Ascending aorta (tissue), 2 donors: ENCODE measurements at regions not wholly inside any gene's neighbourhood (a gene's known extent, or its start where the extent isn't known, plus 50 kb on each side); places are given as distances from the start of the nearest gene placed in this dataset.

Experiments used
- DNase-seq, 2 donors: peaks; one replicate each; pipeline ENCODE4 v3.0.0-alpha.2; 2019; ENCODE audit warnings: low spot score in 2 of 2
- H3K27ac ChIP-seq, 2 donors: fragments of 200-600 bp; sonication (generic); one replicate each; pipeline ENCODE4 v1.5.1; 2016 to 2017; ENCODE audit warnings: mild to moderate bottlenecking in 1 of 2
- H3K27me3 ChIP-seq: fragments of 200-600 bp; sonication (generic); one replicate; pipeline ENCODE4 v1.5.1; 2017
- H3K36me3 ChIP-seq, 2 donors: fragments of 200-600 bp; sonication (generic); one replicate each; pipeline ENCODE4 v1.5.1; 2016
- H3K4me1 ChIP-seq, 2 donors: fragments of 200-600 bp; sonication (generic); one replicate each; pipeline ENCODE4 v1.5.1; 2016 to 2017; ENCODE audit warnings: mild to moderate bottlenecking in 1 of 2
- H3K4me3 ChIP-seq, 2 donors: fragments of 200-600 bp; sonication (generic); one replicate each; pipeline ENCODE4 v1.5.1; 2016 to 2017; ENCODE audit warnings: mild to moderate bottlenecking in 1 of 2
- H3K9me3 ChIP-seq, 2 donors: fragments of 200-600 bp; sonication (generic); one replicate each; pipeline ENCODE4 v1.5.1; 2016
- intact Hi-C: fragments of 100-400 bp; cut with DNase I; formaldehyde crosslinking; loops from one replicate; pipeline ENCODE4 v1.15.1; 2023
- TF ChIP-seq, protein P1 (sequence below), 3 experiments: fragments of 200-600 bp in 2 of 3; fragments of 450-650 bp in 1 of 3; sonication (generic) in 2 of 3; IDR thresholded peaks; one replicate each; pipeline ENCODE4 v1.5.1; 2016 to 2019; ENCODE audit warnings: antibody characterized with exemption in 3 of 3, mild to moderate bottlenecking in 1 of 3, moderate library complexity in 1 of 3

DNA sequence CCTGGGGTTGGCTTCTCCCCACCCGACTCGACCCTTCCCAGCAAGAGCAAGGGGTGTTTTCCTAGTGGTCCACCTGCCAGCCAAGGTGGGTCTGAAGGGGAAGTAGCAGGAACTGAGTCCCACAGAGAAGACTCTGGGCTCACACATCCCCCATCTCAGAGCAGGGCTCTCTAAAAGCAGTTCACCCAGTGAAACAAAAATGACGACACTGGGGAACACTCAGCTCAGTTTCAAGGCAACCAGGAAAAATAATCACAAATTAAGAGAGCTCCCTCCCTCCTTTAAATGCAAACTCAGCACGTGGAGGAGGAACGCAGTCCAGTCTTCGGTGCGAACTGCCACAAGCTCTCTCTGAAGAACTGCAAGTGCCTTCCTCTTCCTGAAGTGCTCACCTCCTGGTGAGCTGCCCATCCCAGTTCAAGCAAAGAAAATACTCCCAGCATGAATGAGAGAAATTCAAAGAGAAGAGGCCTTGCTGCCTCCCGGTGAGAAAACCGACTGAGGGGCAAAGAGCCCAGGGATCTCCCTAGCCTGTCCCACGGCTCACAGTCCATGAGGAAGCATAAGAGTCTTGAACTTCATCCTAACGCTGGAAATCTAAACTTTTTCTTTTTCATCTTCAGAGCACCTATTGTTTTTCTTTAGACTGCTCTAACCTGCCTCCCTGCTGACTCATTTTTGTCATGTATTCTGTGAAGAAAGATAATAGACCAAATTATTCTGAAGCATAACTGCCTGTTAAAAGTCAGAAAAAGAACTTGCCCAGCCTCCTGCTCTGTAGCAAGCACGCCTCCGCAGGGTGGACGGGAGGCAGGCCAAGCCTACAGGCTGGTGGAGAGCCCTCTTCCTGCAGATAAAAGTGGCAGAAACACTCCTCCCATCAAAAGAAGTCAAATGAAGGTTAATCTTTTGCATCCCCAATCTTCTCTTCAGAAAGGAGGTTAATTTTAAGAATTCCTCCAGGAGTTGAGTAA is 281.4 kb downstream of the HHIPL2 start:
- no peaks in the 10 kb centered on the region for H3K27me3 ChIP-seq
- H3K4me1 ChIP-seq = no peaks in the 10 kb centered on the region
- H3K9me3 ChIP-seq = no peaks in the 10 kb centered on the region
- H3K4me3 ChIP-seq = no peak overlapping the region
- TF ChIP-seq, protein P1, sequence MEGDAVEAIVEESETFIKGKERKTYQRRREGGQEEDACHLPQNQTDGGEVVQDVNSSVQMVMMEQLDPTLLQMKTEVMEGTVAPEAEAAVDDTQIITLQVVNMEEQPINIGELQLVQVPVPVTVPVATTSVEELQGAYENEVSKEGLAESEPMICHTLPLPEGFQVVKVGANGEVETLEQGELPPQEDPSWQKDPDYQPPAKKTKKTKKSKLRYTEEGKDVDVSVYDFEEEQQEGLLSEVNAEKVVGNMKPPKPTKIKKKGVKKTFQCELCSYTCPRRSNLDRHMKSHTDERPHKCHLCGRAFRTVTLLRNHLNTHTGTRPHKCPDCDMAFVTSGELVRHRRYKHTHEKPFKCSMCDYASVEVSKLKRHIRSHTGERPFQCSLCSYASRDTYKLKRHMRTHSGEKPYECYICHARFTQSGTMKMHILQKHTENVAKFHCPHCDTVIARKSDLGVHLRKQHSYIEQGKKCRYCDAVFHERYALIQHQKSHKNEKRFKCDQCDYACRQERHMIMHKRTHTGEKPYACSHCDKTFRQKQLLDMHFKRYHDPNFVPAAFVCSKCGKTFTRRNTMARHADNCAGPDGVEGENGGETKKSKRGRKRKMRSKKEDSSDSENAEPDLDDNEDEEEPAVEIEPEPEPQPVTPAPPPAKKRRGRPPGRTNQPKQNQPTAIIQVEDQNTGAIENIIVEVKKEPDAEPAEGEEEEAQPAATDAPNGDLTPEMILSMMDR (IDR thresholded peaks at IDR 0.05) = no peak
- intact Hi-C loops = no loop called here
- H3K27ac ChIP-seq = no peak overlapping the region
- no peaks in the 10 kb centered on the region for H3K36me3 ChIP-seq
- DNase-seq = no peak

DNA sequence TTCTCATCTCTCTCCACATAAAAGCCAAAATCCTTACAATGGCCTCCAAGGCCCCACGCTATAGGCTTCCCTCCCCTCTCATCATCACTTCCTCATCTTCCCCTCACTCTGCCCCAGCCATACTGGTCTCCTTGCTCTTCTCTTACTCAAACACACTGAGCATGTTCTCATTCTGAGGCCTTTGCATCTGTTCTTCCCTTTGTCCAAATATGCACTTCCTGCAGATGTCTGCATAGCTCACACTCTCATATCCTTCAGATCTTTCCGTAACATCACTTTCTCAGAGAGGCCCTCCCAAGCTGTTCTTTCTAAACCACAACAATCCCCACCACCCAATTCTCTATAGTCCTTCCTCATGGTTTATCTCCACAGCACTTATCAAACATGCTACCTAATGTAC is 284.1 kb downstream of the HHIPL2 start:
- H3K4me1 ChIP-seq = no peaks in the 10 kb centered on the region
- H3K27ac ChIP-seq = no peak overlapping the region
- no peak overlapping the region for H3K4me3 ChIP-seq
- H3K9me3 ChIP-seq = no peaks in the 10 kb centered on the region
- no peak for DNase-seq
- H3K27me3 ChIP-seq = no peaks in the 10 kb centered on the region
- intact Hi-C loops = no loop called here
- H3K36me3 ChIP-seq = no peaks in the 10 kb centered on the region
- TF ChIP-seq, protein P1 (IDR thresholded peaks at IDR 0.05) = no peak

DNA sequence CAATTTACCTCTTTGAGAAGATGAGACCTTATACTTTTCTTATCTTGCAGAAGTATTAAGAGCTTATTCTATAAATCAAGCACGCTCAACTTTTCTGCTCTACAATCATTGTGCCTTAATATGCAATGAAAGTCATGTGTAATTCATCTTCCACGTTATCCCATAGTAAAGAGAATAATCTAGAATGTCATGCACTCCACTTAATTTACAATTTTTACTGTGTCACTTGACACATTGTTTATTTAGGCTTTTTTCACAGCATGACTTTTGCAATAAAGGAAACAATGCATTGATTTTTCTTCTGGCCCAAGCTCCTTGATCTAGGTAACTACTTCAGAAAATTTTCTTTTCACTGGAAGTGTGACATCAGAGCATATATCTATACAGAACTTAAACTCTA is 290.9 kb downstream of the HHIPL2 start:
- no peaks in the 10 kb centered on the region for H3K4me1 ChIP-seq
- TF ChIP-seq, protein P1 (IDR thresholded peaks at IDR 0.05) = no peak
- H3K9me3 ChIP-seq = no peaks in the 10 kb centered on the region
- H3K36me3 ChIP-seq = no peaks in the 10 kb centered on the region
- intact Hi-C loops = no loop called here
- no peak for DNase-seq
- no peak overlapping the region for H3K4me3 ChIP-seq
- H3K27ac ChIP-seq = no peak overlapping the region
- no peaks in the 10 kb centered on the region for H3K27me3 ChIP-seq

DNA sequence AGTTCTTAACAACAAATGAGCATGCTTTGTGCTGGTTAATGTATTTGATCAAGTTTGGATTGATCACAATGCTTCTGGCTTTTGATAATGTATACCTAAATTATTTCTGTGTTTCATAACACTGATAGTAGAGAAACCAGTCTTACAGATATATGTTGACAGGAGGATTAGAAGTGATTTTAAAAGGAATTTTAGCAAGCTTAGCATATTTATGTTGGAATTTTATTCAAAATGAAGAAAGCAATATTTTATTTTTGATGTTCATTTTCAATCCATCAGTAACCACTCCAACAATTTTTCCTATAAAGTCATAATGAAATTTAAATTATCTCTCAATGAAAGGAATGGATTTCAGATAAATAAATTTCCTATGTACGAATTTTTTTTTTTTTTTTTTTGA is 291.8 kb downstream of the HHIPL2 start:
- Histone ChIP-seq H3K27me3 (no peaks in the 10 kb centered on the region), H3K27ac (no peak overlapping the region), H3K4me1 (no peaks in the 10 kb centered on the region), H3K9me3 (no peaks in the 10 kb centered on the region), H3K4me3 (no peak overlapping the region), H3K36me3 (no peaks in the 10 kb centered on the region)
- no peak for DNase-seq
- TF ChIP-seq, protein P1 (IDR thresholded peaks at IDR 0.05) = no peak
- intact Hi-C loops = no loop called here

DNA sequence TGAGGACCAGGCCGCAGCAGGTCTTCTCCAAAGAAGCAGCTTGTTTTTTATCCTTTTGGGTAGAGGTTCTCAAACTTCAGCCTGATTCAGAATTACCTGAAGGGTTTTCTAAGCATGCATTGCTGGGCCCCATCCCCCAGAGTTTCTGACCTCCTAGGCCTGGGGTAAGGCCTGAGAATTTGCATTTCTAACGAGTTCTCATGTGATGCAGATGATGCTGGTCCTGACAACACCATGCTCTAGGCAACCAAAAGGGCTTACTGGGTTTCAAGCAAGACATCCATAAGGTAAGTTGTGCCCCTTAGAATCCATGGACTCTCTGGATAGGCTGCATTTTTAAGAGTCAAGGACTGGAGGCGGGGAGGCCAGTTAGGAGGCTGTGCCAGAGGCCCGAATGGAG is 295.1 kb downstream of the HHIPL2 start:
- H3K9me3 ChIP-seq = no peaks in the 10 kb centered on the region
- H3K4me1 ChIP-seq = no peaks in the 10 kb centered on the region
- no peak overlapping the region for H3K4me3 ChIP-seq
- no peaks in the 10 kb centered on the region for H3K27me3 ChIP-seq
- H3K27ac ChIP-seq = no peak overlapping the region
- TF ChIP-seq, protein P1 (IDR thresholded peaks at IDR 0.05) = no peak
- no peak for DNase-seq
- intact Hi-C loops = no loop called here
- no peaks in the 10 kb centered on the region for H3K36me3 ChIP-seq
